Peyer's patch (tissue), 4 donors: ENCODE measurements at regions not wholly inside any gene's neighbourhood (a gene's known extent, or its start where the extent isn't known, plus 50 kb on each side); places are given as distances from the start of the nearest gene placed in this dataset.
A peak's percentile ranks its signal among the peaks of the same experiment; 100 is the strongest.

Experiments used
- POLR2A ChIP-seq, 2 donors: fragments of 450-650 bp; IDR thresholded peaks; one replicate each; pipeline ENCODE4 v1.5.1; 2017; ENCODE audit warnings: antibody characterized with exemption in 2 of 2, mild to moderate bottlenecking in 2 of 2, moderate library complexity in 2 of 2
- TF ChIP-seq, protein P1 (sequence below), 6 experiments: fragments of 450-650 bp in 4 of 6; fragments of 200-600 bp in 2 of 6; sonication (generic) in 1 of 6; IDR thresholded peaks; one replicate each; pipeline ENCODE4 v1.5.1; 2017 to 2019; ENCODE audit warnings: antibody characterized with exemption in 6 of 6, mild to moderate bottlenecking in 3 of 6, moderate library complexity in 1 of 6

DNA sequence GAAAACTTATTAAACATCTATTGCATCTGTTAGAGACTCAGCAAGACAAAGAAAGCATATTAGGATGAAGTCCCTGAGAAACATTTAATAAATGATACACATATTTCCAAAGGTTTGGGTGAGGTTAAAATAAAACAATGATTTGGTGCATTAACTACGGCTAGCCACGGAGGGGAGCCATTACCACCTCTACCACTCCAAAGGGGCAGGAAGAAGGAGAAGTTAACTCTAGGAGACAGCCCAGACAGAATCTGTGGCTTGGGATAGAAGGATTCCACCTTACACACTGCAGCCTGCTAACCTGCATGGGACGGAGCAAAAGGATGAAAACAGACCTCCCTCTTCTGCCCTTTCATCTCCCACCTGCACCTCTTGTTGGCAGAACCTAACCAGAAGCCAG, 189.1 kb upstream of the C1QTNF7 start:
- TF ChIP-seq, protein P1, sequence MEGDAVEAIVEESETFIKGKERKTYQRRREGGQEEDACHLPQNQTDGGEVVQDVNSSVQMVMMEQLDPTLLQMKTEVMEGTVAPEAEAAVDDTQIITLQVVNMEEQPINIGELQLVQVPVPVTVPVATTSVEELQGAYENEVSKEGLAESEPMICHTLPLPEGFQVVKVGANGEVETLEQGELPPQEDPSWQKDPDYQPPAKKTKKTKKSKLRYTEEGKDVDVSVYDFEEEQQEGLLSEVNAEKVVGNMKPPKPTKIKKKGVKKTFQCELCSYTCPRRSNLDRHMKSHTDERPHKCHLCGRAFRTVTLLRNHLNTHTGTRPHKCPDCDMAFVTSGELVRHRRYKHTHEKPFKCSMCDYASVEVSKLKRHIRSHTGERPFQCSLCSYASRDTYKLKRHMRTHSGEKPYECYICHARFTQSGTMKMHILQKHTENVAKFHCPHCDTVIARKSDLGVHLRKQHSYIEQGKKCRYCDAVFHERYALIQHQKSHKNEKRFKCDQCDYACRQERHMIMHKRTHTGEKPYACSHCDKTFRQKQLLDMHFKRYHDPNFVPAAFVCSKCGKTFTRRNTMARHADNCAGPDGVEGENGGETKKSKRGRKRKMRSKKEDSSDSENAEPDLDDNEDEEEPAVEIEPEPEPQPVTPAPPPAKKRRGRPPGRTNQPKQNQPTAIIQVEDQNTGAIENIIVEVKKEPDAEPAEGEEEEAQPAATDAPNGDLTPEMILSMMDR (IDR thresholded peaks at IDR 0.05) = peak in 4 of 6 experiments; percentile 35 to 58 (median 52)
- no peak for TF ChIP-seq POLR2A (IDR thresholded peaks at IDR 0.05)
